ENCODE measurements at regions not wholly inside any gene's neighbourhood (a gene's known extent, or its start where the extent isn't known, plus 50 kb on each side); places are given as distances from the start of the nearest gene placed in this dataset.

GRCh38 chr2:40874380-40874779 lies 422.5 kb upstream of the SLC8A1 start:
- Histone ChIP-seq H3K4me1 (no peaks in the 10 kb centered on the region), H3K27ac (no peak overlapping the region), H3K36me3 (ENCODE audit: insufficient read depth in 1 of 2, low read depth in 1 of 2) (no peaks in the 10 kb centered on the region), H3K27me3 (ENCODE audit: insufficient read depth in 3 of 3, low read length in 2 of 3) (no peaks in the 10 kb centered on the region), H3K4me3 (no peak overlapping the region), H3K9me3 (no peaks in the 10 kb centered on the region)
- ATAC-seq = no peak
- intact Hi-C loops (cut with DNase I) = no loop called here
- 75 to 80% (median 79%) methylated on average over 3 of the region's 3 CpGs for WGBS, 3 donors
- DNase-seq = no peak
- TF ChIP-seq, protein P1, sequence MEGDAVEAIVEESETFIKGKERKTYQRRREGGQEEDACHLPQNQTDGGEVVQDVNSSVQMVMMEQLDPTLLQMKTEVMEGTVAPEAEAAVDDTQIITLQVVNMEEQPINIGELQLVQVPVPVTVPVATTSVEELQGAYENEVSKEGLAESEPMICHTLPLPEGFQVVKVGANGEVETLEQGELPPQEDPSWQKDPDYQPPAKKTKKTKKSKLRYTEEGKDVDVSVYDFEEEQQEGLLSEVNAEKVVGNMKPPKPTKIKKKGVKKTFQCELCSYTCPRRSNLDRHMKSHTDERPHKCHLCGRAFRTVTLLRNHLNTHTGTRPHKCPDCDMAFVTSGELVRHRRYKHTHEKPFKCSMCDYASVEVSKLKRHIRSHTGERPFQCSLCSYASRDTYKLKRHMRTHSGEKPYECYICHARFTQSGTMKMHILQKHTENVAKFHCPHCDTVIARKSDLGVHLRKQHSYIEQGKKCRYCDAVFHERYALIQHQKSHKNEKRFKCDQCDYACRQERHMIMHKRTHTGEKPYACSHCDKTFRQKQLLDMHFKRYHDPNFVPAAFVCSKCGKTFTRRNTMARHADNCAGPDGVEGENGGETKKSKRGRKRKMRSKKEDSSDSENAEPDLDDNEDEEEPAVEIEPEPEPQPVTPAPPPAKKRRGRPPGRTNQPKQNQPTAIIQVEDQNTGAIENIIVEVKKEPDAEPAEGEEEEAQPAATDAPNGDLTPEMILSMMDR (IDR thresholded peaks at IDR 0.05) = no peak

- H3K4me1 ChIP-seq = no peaks in the 10 kb centered on the region
- H3K4me3 ChIP-seq = no peak overlapping the region
- no peaks in the 10 kb centered on the region for H3K27me3 ChIP-seq (ENCODE audit: insufficient read depth in 3 of 3, low read length in 2 of 3)
- no peak overlapping the region for H3K27ac ChIP-seq
- no peak for ATAC-seq
- no peak for DNase-seq
- TF ChIP-seq, protein P1 (IDR thresholded peaks at IDR 0.05) = no peak
- intact Hi-C loops (cut with DNase I) = no loop called here
- H3K9me3 ChIP-seq = no peaks in the 10 kb centered on the region
- no peaks in the 10 kb centered on the region for H3K36me3 ChIP-seq (ENCODE audit: insufficient read depth in 1 of 2, low read depth in 1 of 2)
Observed at GRCh38 chr2:40877734-40878288, 425.9 kb upstream of the SLC8A1 start.

- H3K27me3 ChIP-seq (ENCODE audit: insufficient read depth in 3 of 3, low read length in 2 of 3) = no peaks in the 10 kb centered on the region
- intact Hi-C loops (cut with DNase I) = no loop called here
- no peaks in the 10 kb centered on the region for H3K9me3 ChIP-seq
- WGBS, 3 donors = 68 to 76% (median 71%) methylated on average over 1 of the region's 1 CpG
- H3K4me3 ChIP-seq = no peak overlapping the region
- no peak overlapping the region for H3K27ac ChIP-seq
- ATAC-seq = no peak
- DNase-seq = no peak
- H3K36me3 ChIP-seq (ENCODE audit: insufficient read depth in 1 of 2, low read depth in 1 of 2) = no peaks in the 10 kb centered on the region
- H3K4me1 ChIP-seq = no peaks in the 10 kb centered on the region
- TF ChIP-seq, protein P1 (IDR thresholded peaks at IDR 0.05) = no peak
Observed at GRCh38 chr2:40879305-40879704, 427.4 kb upstream of the SLC8A1 start.

- Histone ChIP-seq H3K9me3 (no peaks in the 10 kb centered on the region), H3K4me1 (no peaks in the 10 kb centered on the region), H3K4me3 (no peak overlapping the region), H3K27ac (no peak overlapping the region), H3K36me3 (ENCODE audit: insufficient read depth in 1 of 2, low read depth in 1 of 2) (no peaks in the 10 kb centered on the region), H3K27me3 (ENCODE audit: insufficient read depth in 3 of 3, low read length in 2 of 3) (no peaks in the 10 kb centered on the region)
- TF ChIP-seq, protein P1 (IDR thresholded peaks at IDR 0.05) = no peak
- no peak for ATAC-seq
- WGBS, 3 donors = 79 to 88% (median 79%) methylated on average over 1 of the region's 1 CpG
- no peak for DNase-seq
- intact Hi-C loops (cut with DNase I) = no loop called here
Observed at GRCh38 chr2:40886100-40886499, 434.2 kb upstream of the SLC8A1 start.

DNA sequence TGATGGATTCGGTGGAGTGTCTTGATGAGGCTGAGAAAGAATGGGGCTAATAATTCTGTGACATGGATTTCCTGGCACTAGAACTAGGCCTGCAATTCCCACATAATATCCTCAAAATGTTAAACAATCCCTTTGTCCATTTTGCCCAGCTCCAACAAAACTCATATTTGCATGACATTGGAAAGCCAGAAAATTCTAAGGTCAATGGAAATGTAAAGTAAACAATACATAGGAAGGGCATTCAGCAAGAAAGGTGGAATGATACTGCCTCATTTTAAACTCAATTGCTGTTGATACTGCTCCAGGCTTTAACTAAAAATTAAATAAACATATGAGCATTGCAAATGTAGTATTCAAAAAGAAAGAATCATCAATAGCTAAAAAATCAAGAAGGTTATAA lies 434.8 kb upstream of the SLC8A1 start:
- no peaks in the 10 kb centered on the region for H3K9me3 ChIP-seq
- H3K4me3 ChIP-seq = no peak overlapping the region

More for the DNA sequence above, 434.8 kb upstream of the SLC8A1 start:
- WGBS, 3 donors = 90 to 91% (median 91%) methylated on average over 1 of the region's 1 CpG
- no peak for ATAC-seq
- TF ChIP-seq, protein P1 (IDR thresholded peaks at IDR 0.05) = no peak
- no peaks in the 10 kb centered on the region for H3K27me3 ChIP-seq (ENCODE audit: insufficient read depth in 3 of 3, low read length in 2 of 3)
- no peaks in the 10 kb centered on the region for H3K4me1 ChIP-seq
- H3K36me3 ChIP-seq (ENCODE audit: insufficient read depth in 1 of 2, low read depth in 1 of 2) = no peaks in the 10 kb centered on the region
- no peak overlapping the region for H3K27ac ChIP-seq
- no peak for DNase-seq
- intact Hi-C loops (cut with DNase I) = no loop called here
